HepG2 (cell line): ENCODE measurements at regions not wholly inside any gene's neighbourhood (a gene's known extent, or its start where the extent isn't known, plus 50 kb on each side); places are given as distances from the start of the nearest gene placed in this dataset.

ENCODE experiments used
- ATAC-seq: fragments of 200-7000 bp; cut with Tn5 transposase; 3 replicates; pipeline ENCODE4 v1.9.1; 2020; ENCODE audit warnings: mild to moderate bottlenecking, moderate library complexity
- BruUV-seq: library from RNA; stranded (reverse); fragments of 400-500 nt; replicated peaks from 2 replicates; lab custom pipeline; 2021; lab: Mats Ljungman, UMichigan
- CTCF ChIA-PET: fragments of 300-600 bp; formaldehyde crosslinking; extraction: SDS; loops from one replicate; lab custom pipeline; 2021; ENCODE audit warnings: low total read pairs, inconsistent platforms, low intra/inter-chr PET ratio; lab: Yijun Ruan, JAX
- POLR2A ChIA-PET: fragments of 350-600 bp; sonication (Branson Sonifier 250); formaldehyde crosslinking; loops from one replicate; lab custom pipeline; 2020; ENCODE audit warnings: antibody characterized with exemption, inconsistent platforms; lab: Yijun Ruan, JAX
- DNase-seq: peaks from one replicate; pipeline ENCODE4 v3.0.0-alpha.2; 2015; ENCODE audit warnings: low spot score
- FAIRE-seq: peaks from 3 replicates; lab custom pipeline; 2011; peaks lifted over from hg19 to GRCh38; lab: Jason Lieb, UNC
- H2AFZ ChIP-seq: one replicate; pipeline ENCODE4 v1.6.1; 2011; ENCODE audit warnings: low read length, inconsistent platforms
- H3K27ac ChIP-seq: fragments of 300-600 bp; 3 replicates; pipeline ENCODE4 v1.8.0; 2011; ENCODE audit warnings: mixed run types, mild to moderate bottlenecking, mixed read lengths, low read length, inconsistent platforms; ENCODE audit not compliant: insufficient read depth; ENCODE audit errors: extremely low read length
- H3K27me3 ChIP-seq, 2 experiments: fragments of 200-600 bp in 1 of 2; 2 replicates in 1 of 2; 3 replicates in 1 of 2; pipeline versions ENCODE4 v1.6.0 to v1.8.0; 2011; ENCODE audit warnings: low read length in 2 of 2, mild to moderate bottlenecking in 2 of 2, moderate library complexity in 2 of 2, inconsistent platforms in 1 of 2; ENCODE audit not compliant: insufficient read depth in 2 of 2, control insufficient read depth in 1 of 2
- H3K36me3 ChIP-seq, 2 experiments: fragments of 200-600 bp in 1 of 2; replicated peaks in 1 of 2; 2 replicates in 1 of 2; 3 replicates in 1 of 2; pipeline versions ENCODE4 v1.5.1 to v1.8.0; 2011; ENCODE audit warnings: low read length in 2 of 2, inconsistent platforms in 1 of 2; ENCODE audit not compliant: insufficient read depth in 2 of 2, control insufficient read depth in 1 of 2
- H3K4me1 ChIP-seq: 2 replicates; pipeline ENCODE4 v1.5.1; 2012; ENCODE audit warnings: low read length, inconsistent platforms; ENCODE audit not compliant: insufficient read depth
- H3K4me2 ChIP-seq: 2 replicates; pipeline ENCODE4 v1.6.0; 2011; ENCODE audit warnings: low read depth, low read length, inconsistent platforms
- H3K4me3 ChIP-seq, 3 experiments: fragments of 200-600 bp in 1 of 3; sonication (generic), shearing (Covaris generic) in 1 of 3; replicated peaks in 1 of 3; 2 replicates each; pipeline ENCODE4 v1.5.1; 2011 to 2016; ENCODE audit warnings: low read length in 3 of 3, inconsistent platforms in 2 of 3, low read depth in 2 of 3, mild to moderate bottlenecking in 2 of 3, control low read depth in 1 of 3, mixed read lengths in 1 of 3; ENCODE audit not compliant: insufficient read depth in 1 of 3
- H3K79me2 ChIP-seq: one replicate; pipeline ENCODE4 v1.6.1; 2011; ENCODE audit warnings: low read length, inconsistent platforms; ENCODE audit not compliant: insufficient read depth
- H3K9ac ChIP-seq: 2 replicates; pipeline ENCODE4 v1.6.0; 2011; ENCODE audit warnings: mild to moderate bottlenecking, low read depth, low read length, inconsistent platforms; ENCODE audit not compliant: insufficient read depth
- H3K9me3 ChIP-seq: 2 replicates; pipeline ENCODE4 v1.5.1; 2012; ENCODE audit warnings: mild to moderate bottlenecking, low read length
- H4K20me1 ChIP-seq: 2 replicates; pipeline ENCODE4 v1.6.0; 2011; ENCODE audit warnings: inconsistent platforms, mild to moderate bottlenecking, low read length, moderate library complexity; ENCODE audit not compliant: insufficient read depth
- DMAP1 ChIP-seq: IDR thresholded peaks from 2 replicates; pipeline ENCODE4 v1.6.1; 2016
- HNRNPH1 ChIP-seq: fragments of 200-400 bp; formaldehyde crosslinking; optimal IDR thresholded peaks from 2 replicates; pipeline ENCODE3; 2017; ENCODE audit warnings: mild to moderate bottlenecking, low read depth, low read length
- HNRNPK ChIP-seq: fragments of 200-400 bp; formaldehyde crosslinking; IDR thresholded peaks from 2 replicates; pipeline ENCODE4 v1.6.1; 2018; ENCODE audit warnings: low read length, low read depth, moderate library complexity, mild to moderate bottlenecking; ENCODE audit not compliant: poor library complexity, severe bottlenecking
- NAIF1 ChIP-seq: sonication (generic); formaldehyde crosslinking; IDR thresholded peaks from 2 replicates; pipeline ENCODE4 v1.5.0; 2020; ENCODE audit warnings: mild to moderate bottlenecking, missing genetic modification reagents, borderline replicate concordance
- PCBP1 ChIP-seq: fragments of 200-400 bp; formaldehyde crosslinking; IDR thresholded peaks from 2 replicates; pipeline ENCODE4 v1.6.1; 2017; ENCODE audit warnings: mild to moderate bottlenecking, low read depth, low read length, borderline replicate concordance
- ZNF552 ChIP-seq: sonication (generic); formaldehyde crosslinking; IDR thresholded peaks from 2 replicates; pipeline ENCODE4 v1.9.0; 2022; ENCODE audit warnings: missing genetic modification reagents, mild to moderate bottlenecking, borderline replicate concordance
- ZNF564 ChIP-seq: sonication (generic); formaldehyde crosslinking; IDR thresholded peaks from 2 replicates; pipeline ENCODE4 v1.8.1; 2023; ENCODE audit warnings: mild to moderate bottlenecking, missing genetic modification reagents
- ZNF660 ChIP-seq: sonication (generic); formaldehyde crosslinking; IDR thresholded peaks from 2 replicates; pipeline ENCODE4 v1.5.1; 2020; ENCODE audit warnings: mild to moderate bottlenecking, low read depth, missing genetic modification reagents, borderline replicate concordance
- WGBS: methylation state at CpG from one replicate; pipeline ENCODE4 v1.1.6; 2017; ENCODE audit warnings: low lambda C conversion rate; 5-methylcytosine and 5-hydroxymethylcytosine counted together
- in situ Hi-C: cut with HindIII; loops from 2 replicates; pipeline ENCODE4 v1.10.0; 2017; ENCODE audit warnings: low pct_unique_long_range_greater_than_20kb; ENCODE audit not compliant: extremely low pct_ligation_motif_present
- intact Hi-C: fragments of 100-400 bp; cut with micrococcal nuclease; formaldehyde crosslinking; loops from one replicate; pipeline ENCODE4 v1.10.0; 2022; ENCODE audit not compliant: unreplicated experiment
- TF ChIP-seq, protein P1 (sequence below): sonication (generic); formaldehyde crosslinking; IDR thresholded peaks from 2 replicates; pipeline ENCODE4 v1.4.0; 2020; ENCODE audit warnings: low read depth, mild to moderate bottlenecking, missing genetic modification reagents
- TF ChIP-seq, protein P2 (sequence below): sonication (generic); formaldehyde crosslinking; IDR thresholded peaks from 2 replicates; pipeline ENCODE4 v1.4.0; 2020; ENCODE audit warnings: missing genetic modification reagents
- TF ChIP-seq, protein P3 (sequence below): sonication (generic); formaldehyde crosslinking; IDR thresholded peaks from 2 replicates; pipeline ENCODE4 v1.4.0; 2020; ENCODE audit warnings: missing genetic modification reagents, borderline replicate concordance

DNA sequence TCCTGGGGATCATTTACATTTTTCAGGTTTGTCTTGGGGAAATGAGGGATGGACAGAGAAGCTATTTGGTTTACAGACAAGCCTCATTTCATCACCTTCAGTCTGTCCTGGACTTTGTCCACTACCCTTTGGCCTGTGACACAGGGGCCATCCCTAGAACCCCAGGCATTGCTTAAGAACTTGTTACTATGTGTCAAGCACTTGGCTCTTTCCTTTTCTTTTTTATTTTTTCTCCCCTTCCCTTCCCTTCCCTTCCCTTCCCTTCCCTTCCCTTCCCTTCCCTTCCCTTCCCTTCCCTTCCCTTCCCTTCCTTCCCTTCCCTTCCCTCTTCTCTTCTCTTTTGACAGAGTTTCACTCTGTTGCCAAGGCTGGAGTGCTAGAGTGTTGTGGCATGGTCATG is 253.1 kb downstream of the OLFM4 start:
- no peak overlapping the region for H3K4me3 ChIP-seq
- intact Hi-C loops, result no loop called here
- H3K9me3 ChIP-seq, result no peaks in the 10 kb centered on the region
- H4K20me1 ChIP-seq, result no peaks in the 10 kb centered on the region
- H3K36me3 ChIP-seq, result no peaks in the 10 kb centered on the region
- POLR2A ChIA-PET, result no interaction called here
- no TSS peak for BruUV-seq
- H3K27ac ChIP-seq, result no peak overlapping the region
- H3K27me3 ChIP-seq, result no peaks in the 10 kb centered on the region
- H3K4me1 ChIP-seq, result no peaks in the 10 kb centered on the region
- in situ Hi-C loops, result no loop called here
- ATAC-seq (no peak), FAIRE-seq (no peak), DNase-seq (no peak)
- CTCF ChIA-PET, result no interaction called here
- no peak overlapping the region for H2AFZ ChIP-seq
- no peak overlapping the region for H3K9ac ChIP-seq
- no peak overlapping the region for H3K4me2 ChIP-seq
- peak; percentile 89 for TF ChIP-seq PCBP1
- peak; percentile 97 for TF ChIP-seq HNRNPK
- TF ChIP-seq, protein P1, sequence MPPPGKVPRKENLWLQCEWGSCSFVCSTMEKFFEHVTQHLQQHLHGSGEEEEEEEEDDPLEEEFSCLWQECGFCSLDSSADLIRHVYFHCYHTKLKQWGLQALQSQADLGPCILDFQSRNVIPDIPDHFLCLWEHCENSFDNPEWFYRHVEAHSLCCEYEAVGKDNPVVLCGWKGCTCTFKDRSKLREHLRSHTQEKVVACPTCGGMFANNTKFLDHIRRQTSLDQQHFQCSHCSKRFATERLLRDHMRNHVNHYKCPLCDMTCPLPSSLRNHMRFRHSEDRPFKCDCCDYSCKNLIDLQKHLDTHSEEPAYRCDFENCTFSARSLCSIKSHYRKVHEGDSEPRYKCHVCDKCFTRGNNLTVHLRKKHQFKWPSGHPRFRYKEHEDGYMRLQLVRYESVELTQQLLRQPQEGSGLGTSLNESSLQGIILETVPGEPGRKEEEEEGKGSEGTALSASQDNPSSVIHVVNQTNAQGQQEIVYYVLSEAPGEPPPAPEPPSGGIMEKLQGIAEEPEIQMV (CRISPR knock-in tag), result no peak
- H3K79me2 ChIP-seq, result no peaks in the 10 kb centered on the region

DNA sequence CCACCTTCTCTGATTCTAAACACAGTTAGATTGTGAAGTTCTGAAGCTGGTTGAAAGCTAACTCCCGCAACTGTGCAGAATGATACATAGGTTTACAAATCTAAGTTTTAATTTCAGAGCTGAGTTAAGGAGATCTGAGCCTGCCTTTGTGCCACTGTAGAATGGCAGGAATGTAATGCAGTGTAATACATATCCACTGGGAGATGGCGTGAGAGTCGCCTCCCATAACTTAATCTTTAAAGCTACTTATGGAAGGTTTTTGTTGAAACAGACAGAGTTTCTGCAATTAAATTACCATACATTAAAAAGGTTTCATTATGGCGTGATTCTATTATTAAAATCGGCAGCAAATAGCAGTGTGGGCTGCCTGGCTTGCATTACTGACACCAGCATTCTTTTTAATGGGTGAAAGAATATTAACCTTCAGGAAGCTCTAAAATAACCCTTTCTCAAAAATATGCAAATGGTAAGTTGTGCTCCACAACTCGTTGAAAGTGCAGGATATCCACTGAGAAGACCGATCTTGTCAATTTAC is 257.4 kb downstream of the OLFM4 start:
- Histone ChIP-seq H3K4me1 (no peaks in the 10 kb centered on the region), H3K9ac (no peak overlapping the region), H3K4me3 (no peak overlapping the region), H3K9me3 (no peaks in the 10 kb centered on the region), H3K27ac (no peak overlapping the region), H3K36me3 (no peaks in the 10 kb centered on the region), H3K27me3 (no peaks in the 10 kb centered on the region), H3K79me2 (no peaks in the 10 kb centered on the region), H4K20me1 (no peaks in the 10 kb centered on the region), H3K4me2 (no peak overlapping the region), H2AFZ (no peak overlapping the region)
- FAIRE-seq, result no peak
- ChIA-PET CTCF (no interaction called here), POLR2A (no interaction called here)
- TF ChIP-seq ZNF552 (no peak), HNRNPH1 (no peak), ZNF564 (CRISPR knock-in tag) (no peak), DMAP1 (CRISPR knock-in tag) (no peak), ZNF660 (CRISPR knock-in tag) (no peak), NAIF1 (CRISPR knock-in tag) (no peak)
- TF ChIP-seq, protein P2, sequence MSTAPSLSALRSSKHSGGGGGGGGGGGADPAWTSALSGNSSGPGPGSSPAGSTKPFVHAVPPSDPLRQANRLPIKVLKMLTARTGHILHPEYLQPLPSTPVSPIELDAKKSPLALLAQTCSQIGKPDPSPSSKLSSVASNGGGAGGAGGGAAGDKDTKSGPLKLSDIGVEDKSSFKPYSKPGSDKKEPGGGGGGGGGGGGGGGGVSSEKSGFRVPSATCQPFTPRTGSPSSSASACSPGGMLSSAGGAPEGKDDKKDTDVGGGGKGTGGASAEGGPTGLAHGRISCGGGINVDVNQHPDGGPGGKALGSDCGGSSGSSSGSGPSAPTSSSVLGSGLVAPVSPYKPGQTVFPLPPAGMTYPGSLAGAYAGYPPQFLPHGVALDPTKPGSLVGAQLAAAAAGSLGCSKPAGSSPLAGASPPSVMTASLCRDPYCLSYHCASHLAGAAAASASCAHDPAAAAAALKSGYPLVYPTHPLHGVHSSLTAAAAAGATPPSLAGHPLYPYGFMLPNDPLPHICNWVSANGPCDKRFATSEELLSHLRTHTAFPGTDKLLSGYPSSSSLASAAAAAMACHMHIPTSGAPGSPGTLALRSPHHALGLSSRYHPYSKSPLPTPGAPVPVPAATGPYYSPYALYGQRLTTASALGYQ (CRISPR knock-in tag), result no peak
- TF ChIP-seq, protein P3, sequence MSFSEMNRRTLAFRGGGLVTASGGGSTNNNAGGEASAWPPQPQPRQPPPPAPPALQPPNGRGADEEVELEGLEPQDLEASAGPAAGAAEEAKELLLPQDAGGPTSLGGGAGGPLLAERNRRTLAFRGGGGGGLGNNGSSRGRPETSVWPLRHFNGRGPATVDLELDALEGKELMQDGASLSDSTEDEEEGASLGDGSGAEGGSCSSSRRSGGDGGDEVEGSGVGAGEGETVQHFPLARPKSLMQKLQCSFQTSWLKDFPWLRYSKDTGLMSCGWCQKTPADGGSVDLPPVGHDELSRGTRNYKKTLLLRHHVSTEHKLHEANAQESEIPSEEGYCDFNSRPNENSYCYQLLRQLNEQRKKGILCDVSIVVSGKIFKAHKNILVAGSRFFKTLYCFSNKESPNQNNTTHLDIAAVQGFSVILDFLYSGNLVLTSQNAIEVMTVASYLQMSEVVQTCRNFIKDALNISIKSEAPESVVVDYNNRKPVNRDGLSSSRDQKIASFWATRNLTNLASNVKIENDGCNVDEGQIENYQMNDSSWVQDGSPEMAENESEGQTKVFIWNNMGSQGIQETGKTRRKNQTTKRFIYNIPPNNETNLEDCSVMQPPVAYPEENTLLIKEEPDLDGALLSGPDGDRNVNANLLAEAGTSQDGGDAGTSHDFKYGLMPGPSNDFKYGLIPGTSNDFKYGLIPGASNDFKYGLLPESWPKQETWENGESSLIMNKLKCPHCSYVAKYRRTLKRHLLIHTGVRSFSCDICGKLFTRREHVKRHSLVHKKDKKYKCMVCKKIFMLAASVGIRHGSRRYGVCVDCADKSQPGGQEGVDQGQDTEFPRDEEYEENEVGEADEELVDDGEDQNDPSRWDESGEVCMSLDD, result no peak
- no peak for DNase-seq
- BruUV-seq, result no TSS peak
- in situ Hi-C loops, result no loop called here
- WGBS, result 18% methylated on average over 7 of the region's 7 CpGs
- intact Hi-C loops, result no loop called here
- no peak for ATAC-seq
